GM12892 (cell line): ENCODE measurements at regions not wholly inside any gene's neighbourhood (a gene's known extent, or its start where the extent isn't known, plus 50 kb on each side); places are given as distances from the start of the nearest gene placed in this dataset.

Experiments
- POLR2A ChIP-seq: IDR thresholded peaks from 2 replicates; pipeline ENCODE4 v1.6.1; 2011; ENCODE audit warnings: low read depth, low read length, control low read depth
- POLR2AphosphoS5 ChIP-seq: IDR thresholded peaks from 2 replicates; pipeline ENCODE4 v1.6.1; 2011; ENCODE audit warnings: low read depth, low read length, control low read depth

DNA sequence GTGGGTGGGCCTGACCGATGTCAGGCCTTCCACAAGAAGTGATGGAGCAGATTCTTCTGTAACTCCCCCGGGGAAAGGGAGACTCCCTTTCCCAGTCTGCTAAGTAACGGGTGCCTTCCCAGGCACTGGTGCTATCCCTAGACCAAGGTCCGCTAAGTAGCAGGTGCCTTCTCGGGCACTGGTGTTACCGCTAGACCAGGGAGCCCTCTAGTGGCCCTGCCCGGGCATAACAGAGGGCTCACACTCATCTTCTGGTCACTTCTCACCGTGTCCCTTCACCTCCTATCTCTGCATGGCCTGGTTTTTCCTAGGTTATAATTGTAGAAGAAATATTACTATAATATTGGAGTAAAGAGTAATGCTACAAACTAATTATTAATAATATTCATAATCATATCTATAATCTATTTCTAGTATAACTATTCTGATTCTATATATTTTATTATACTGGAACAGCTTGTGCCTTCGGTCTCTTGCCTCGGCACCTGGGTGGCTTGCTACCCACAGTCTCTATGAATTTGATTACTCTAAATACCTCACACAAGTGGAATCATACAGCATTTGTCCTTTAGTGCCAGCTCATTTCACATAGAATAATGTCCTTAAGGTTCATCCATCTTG lies 1378.7 kb downstream of the XPNPEP1 start:
- no peak for TF ChIP-seq POLR2AphosphoS5
- no peak for TF ChIP-seq POLR2A
